ENCODE measurements at regions not wholly inside any gene's neighbourhood (a gene's known extent, or its start where the extent isn't known, plus 50 kb on each side); places are given as distances from the start of the nearest gene placed in this dataset.
"Not testable (repeated sequence)": the region's sequence is repeated elsewhere in the genome, so short reads cannot be mapped to it uniquely, and the experiment has no call there.

- no peak for DNase-seq (ENCODE audit: low read depth, low spot score)
- no peak overlapping the region for H3K27ac ChIP-seq
Measured at GRCh38 chr11:15849257-15849656, 507.1 kb downstream of the SOX6 start.

GRCh38 chr11:15850335-15850734, 506.0 kb downstream of the SOX6 start:
- H3K27ac ChIP-seq; DNase-seq (ENCODE audit: low read depth, low spot score): not testable (repeated sequence)

DNA sequence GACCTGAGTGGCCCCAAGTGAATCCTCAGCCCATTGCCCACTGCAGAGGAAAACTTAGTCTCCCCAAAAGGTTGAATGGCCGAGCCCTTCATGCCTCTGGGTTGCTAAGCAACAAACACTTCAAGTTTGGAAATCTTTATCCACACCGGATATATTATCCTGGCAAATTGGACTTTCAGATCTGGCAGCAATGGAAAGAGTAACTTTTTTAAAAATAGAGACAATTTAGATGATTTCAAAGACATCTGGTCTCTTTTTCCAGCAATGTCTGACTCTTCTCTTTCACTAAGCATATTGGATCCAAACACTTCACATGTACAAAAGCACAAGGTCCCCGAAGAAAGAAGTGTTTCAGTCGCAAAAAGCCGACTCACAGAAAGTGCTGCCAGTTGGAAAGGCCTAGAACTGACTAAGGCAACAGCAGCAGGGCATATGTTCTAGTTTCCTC, 505.3 kb downstream of the SOX6 start:
- DNase-seq (ENCODE audit: low read depth, low spot score): no peak
- no peak overlapping the region for H3K27ac ChIP-seq

DNA sequence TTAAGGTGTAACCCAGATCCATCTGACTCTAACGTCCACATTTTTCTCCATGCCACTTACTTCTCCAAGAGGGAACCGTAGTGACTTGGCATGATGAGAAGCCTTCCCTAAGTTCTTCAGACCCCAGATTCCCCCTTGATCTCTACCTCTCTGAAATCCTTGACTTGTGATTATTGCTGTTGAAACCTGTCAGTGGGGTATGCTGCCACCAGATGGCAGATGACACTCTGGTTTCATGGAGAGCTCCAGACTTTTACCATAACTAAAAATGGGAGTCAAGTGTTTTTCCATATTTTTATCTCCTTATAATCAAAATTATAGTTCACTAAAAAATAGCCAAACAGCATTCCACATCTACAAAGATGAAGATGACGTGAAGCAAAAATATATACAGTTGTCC, 504.2 kb downstream of the SOX6 start:
- no peak for DNase-seq (ENCODE audit: low read depth, low spot score)
- no peak overlapping the region for H3K27ac ChIP-seq

GRCh38 chr11:15854245-15854644, 502.1 kb downstream of the SOX6 start:
- H3K27ac ChIP-seq: no peak overlapping the region
- DNase-seq (ENCODE audit: low read depth, low spot score): no peak

- DNase-seq (ENCODE audit: low read depth, low spot score): no peak
- H3K27ac ChIP-seq: no peak overlapping the region
Measured at GRCh38 chr11:15858881-15859280, 497.5 kb downstream of the SOX6 start.

- no peak for DNase-seq (ENCODE audit: low read depth, low spot score)
- H3K27ac ChIP-seq: no peak overlapping the region
Measured at GRCh38 chr11:15859411-15859810, 496.9 kb downstream of the SOX6 start.

DNA sequence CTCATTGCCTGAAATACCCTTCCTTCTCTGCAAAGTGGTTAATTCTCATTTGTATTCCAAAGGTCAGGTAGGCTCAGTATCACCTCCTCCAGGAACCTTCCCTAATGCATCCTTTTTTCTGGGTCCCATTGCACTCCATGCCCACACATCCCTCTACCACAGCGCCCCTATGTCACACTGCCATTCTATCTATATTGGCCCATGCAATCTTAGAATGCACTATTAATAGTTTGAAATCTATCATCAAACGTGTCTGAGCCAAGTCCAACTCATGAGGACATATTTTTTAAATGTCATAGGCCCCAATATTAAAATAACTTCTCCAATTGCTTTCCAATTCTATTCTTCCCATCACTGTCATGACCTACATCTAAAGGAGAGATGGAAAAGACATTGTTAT, 495.1 kb downstream of the SOX6 start:
- no peak overlapping the region for H3K27ac ChIP-seq

GRCh38 chr11:15863411-15863810, 492.9 kb downstream of the SOX6 start:
- no peak for DNase-seq (ENCODE audit: low read depth, low spot score)

More for the DNA sequence above, 495.1 kb downstream of the SOX6 start:
- no peak for DNase-seq (ENCODE audit: low read depth, low spot score)

DNA sequence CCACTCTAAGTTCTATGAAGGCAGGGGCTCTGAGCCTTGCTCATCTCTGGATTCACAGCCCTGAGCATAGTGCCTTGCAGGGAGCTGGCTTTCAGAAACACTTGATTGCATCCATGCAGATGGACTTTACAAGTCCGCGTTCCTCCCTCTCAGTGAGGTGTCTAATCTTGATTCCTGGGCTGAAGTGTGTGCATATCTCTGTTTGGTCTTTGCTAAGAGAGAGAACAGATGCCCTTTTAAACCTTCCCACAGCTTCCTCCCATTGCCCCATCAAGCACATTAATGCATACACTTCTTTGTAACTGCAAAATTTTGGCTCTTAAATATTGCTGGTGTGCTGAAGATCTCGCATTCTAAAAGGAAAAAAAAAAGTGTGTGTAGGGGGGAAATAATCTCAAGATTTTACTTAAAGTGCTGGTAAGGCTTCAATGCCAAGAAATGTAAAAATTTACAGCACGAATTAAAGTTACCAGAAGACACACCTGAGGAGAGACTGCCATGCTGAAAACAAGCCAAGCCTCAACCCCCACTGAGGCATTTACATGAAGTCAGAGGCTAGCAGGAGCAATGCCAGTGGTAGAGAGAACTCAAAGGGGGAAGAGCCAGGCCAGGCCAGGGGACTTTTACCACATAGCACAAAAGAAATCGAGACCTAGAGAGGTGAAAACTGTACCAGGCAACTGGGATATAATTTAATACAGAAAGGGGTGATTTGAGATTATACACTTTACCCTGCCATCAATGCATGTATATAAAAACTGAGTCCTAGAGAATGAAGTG, 492.1 kb downstream of the SOX6 start:
- H3K27ac ChIP-seq: peak overlapping the region; percentile 68
- DNase-seq (ENCODE audit: low read depth, low spot score): no peak

More at GRCh38 chr11:15863411-15863810, 492.9 kb downstream of the SOX6 start:
- H3K27ac ChIP-seq: no peak overlapping the region

DNA sequence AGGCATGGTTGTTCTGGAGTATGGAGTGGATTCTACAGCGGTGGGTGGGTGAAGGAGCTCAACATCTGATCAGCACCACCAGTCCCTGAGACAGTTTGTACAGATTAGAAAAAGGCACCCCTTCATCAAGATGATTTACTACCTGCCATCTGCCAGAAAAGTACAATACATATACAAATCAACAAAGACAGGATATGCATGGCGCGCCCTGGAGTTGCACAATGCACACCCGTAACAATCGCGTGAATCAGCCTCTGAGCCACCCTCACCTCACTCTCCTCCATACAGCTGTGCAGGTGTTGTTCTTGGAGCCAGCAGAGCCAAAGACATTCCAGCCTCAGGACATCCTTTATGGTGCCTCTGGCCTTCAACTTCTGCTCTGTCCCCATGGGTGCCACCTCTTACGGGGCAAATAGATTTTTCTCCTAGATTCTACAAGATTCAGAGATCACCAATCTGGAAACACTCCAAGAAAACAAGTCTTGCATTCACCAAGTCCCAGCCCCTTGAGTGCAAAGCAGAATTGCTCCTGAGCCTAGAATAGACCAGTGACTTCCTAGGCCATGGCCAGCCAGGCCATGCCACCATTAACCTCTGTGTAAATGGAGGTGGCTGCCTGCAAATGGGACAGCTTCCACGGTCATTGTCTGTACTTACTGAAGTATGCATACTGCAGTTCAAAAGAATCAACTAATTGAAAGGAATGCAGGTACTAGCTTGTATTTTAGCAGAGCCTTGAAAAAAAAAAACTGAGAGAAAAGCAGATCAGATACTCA, 490.9 kb downstream of the SOX6 start:
- H3K27ac ChIP-seq: peak overlapping the region; percentile 68
- DNase-seq (ENCODE audit: low read depth, low spot score): peak; percentile 66

GRCh38 chr11:15867871-15868270, 488.5 kb downstream of the SOX6 start:
- DNase-seq (ENCODE audit: low read depth, low spot score): no peak
- no peak overlapping the region for H3K27ac ChIP-seq

GRCh38 chr11:15870911-15871310, 485.4 kb downstream of the SOX6 start:
- H3K27ac ChIP-seq: no peak overlapping the region
- no peak for DNase-seq (ENCODE audit: low read depth, low spot score)

DNA sequence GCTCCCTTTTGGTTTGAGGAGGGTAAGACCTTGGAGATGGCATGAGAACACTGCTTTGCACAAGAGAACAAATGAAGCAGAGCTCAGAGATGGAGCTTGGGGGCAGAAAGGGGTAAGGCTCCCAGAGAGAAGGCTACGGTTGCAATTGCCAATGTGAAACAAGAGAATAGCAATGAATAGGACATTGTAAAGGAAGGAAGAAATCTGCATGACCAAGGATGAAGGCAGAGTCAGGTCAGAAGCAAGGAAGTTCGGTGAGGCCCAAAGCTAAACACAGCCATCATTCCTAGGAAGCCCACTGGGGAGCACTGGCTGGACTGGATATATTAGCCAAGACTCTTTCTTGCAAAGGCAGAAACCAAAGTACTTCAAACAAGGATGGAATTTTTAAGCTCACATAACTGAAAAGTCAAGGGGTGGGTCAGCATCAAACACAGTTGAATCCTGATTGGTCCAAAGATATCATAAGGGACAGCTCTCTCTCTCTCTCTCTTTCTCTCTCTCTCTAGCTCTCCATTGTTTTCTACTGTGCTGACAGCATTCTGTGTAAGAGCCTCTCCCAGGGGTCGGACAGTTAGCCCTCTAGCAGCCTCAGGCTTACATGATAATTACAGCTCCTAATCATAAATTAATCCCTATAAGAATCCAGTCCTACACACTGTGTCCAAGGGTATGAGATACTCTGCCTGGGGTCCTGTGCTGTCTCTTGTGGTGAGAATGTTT, 484.3 kb downstream of the SOX6 start:
- no peak overlapping the region for H3K27ac ChIP-seq
- DNase-seq (ENCODE audit: low read depth, low spot score): no peak

DNA sequence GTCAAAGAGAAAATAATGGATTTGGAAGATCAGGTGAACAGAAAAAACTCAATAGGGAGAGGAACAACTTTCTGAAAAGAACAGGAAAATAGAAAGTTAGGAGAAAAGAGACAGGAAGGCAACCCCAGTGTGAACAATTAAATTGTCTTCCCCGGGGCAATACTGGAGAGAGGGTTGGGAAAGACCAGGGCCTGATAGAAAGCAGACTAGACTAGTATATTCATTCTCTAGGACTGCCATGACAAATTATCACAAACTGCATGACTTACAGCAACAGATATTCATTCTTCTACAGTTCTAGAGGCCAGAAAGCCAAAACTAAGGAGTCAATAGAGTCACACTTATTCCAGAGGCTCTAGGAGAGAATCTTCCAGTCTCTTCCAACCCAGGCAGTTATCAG, 482.8 kb downstream of the SOX6 start:
- no peak for DNase-seq (ENCODE audit: low read depth, low spot score)
- H3K27ac ChIP-seq: no peak overlapping the region

GRCh38 chr11:15874704-15875103, 481.6 kb downstream of the SOX6 start:
- no peak overlapping the region for H3K27ac ChIP-seq
- DNase-seq (ENCODE audit: low read depth, low spot score): no peak

- H3K27ac ChIP-seq: no peak overlapping the region
- no peak for DNase-seq (ENCODE audit: low read depth, low spot score)
Measured at GRCh38 chr11:15875393-15875792, 481.0 kb downstream of the SOX6 start.

DNA sequence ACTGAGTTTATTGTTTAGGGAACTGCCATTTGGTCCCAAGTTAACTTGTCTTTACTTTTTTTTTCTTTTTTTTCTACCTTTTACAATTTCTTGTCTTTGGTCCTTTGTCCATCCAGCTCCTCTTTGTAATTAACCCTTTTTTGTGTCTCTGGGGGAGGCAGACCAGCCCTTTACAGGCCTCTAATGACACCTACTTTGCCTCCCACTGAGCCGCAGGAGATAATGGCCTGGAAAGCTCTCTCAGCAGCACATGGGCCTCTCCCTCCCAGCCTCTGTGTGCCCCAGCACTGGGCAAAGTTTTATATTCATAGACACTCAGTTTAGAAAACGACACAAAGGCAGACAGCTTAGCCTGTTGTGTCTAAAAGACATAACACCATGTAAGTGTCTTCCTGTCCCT, 480.4 kb downstream of the SOX6 start:
- DNase-seq (ENCODE audit: low read depth, low spot score): no peak
- no peak overlapping the region for H3K27ac ChIP-seq

- DNase-seq (ENCODE audit: low read depth, low spot score): no peak
Measured at GRCh38 chr11:15878756-15879155, 477.6 kb downstream of the SOX6 start.

GRCh38 chr11:15880291-15880690, 476.1 kb downstream of the SOX6 start:
- DNase-seq (ENCODE audit: low read depth, low spot score): no peak
- H3K27ac ChIP-seq: no peak overlapping the region

More at GRCh38 chr11:15878756-15879155, 477.6 kb downstream of the SOX6 start:
- no peak overlapping the region for H3K27ac ChIP-seq

All from epithelial cell of prostate (primary cell).